IPS DF 4.7 (cell line): ENCODE measurements at regions not wholly inside any gene's neighbourhood (a gene's known extent, or its start where the extent isn't known, plus 50 kb on each side); places are given as distances from the start of the nearest gene placed in this dataset.

Source experiments
- DNase-seq: peaks from one replicate; pipeline ENCODE4 v3.0.0-alpha.2; 2013; ENCODE audit warnings: low spot score; ENCODE audit errors: extremely low read depth

DNA sequence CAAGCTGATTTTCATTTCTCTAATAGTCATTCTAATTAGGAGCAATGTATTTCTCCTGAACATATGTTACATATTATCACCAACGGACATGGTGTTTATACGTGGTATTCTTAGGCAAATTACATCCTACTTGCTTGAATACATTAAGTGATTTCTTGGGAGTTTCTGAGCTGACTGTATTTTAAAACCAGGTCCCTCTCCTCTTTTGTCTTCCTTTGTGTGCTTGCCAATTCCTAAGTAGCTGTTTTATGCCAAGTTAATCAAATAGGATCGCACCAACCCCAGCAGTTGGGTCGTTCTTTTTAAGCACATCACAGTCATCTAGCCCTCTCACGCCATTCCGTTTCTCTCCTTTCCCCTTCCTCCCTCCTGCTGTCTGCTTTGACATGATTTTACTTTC, 75.4 kb upstream of the MAP2 start:
- no peak for DNase-seq

DNA sequence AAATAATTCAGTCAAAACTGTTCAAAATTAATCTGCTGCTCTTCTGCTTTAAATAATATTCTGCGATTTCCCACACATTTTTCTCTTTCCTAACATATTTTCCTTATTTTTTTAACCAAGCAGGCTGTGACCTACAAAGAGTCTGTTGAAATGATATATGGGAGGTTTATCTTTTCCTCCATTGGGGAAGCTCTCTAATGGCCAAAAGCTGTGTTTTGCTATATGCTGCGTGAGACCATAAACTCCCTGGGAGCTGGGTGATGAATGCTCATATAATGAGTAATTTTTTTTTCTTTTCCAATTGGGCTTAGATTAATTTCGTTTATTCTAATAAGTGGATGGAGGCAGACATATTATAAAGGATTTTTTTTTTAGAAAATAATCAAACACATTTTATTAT, 72.2 kb upstream of the MAP2 start:
- DNase-seq: no peak

DNA sequence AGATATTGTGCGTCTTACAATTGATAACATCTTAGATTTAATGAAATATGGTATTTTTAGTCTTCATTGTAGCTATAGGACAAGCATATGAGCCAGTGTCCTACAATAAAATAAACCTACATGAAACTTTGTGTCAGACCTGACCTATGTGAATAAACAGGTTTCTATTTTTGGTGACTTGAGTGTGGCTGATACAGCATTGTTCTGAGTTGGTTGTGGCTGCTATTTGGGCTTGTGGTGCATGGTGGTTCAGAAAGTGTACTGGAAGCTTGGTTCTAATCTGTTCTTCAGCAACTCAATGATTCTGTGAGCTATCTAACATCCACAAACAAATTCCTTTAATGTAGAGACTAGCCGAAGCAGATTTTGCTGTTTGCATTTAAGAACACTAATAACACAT, 64.9 kb upstream of the MAP2 start:
- no peak for DNase-seq

DNA sequence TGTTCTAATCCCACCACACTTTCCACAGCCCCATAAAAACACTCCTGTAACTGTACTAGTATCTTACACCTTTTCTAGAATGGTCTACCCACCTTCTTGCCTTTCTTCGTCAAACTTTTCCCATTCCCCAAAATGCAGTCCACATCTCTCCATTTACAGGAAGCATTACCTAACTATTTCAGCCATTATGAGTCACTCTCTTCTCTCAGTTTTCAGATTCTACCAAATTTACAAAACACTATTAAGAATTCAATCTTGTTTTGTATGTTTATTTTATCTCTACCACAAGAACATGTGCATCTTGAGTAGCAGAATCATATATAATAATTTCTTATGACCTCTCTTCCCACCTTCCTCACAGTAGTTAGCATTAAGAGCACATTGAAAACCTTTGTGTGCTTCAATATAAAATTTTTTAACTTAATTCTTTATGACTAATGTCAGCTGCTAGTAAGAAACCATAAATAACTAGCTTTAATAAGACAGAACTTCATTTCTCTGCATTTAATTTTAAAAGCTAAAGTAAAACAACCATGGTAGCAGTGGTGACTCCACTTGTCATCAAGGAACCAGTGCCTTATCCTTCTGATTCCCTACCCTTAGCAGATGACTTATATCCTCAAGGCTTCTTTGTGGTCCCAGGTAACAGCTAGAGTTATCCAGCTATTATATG, 56.6 kb upstream of the MAP2 start:
- no peak for DNase-seq

DNA sequence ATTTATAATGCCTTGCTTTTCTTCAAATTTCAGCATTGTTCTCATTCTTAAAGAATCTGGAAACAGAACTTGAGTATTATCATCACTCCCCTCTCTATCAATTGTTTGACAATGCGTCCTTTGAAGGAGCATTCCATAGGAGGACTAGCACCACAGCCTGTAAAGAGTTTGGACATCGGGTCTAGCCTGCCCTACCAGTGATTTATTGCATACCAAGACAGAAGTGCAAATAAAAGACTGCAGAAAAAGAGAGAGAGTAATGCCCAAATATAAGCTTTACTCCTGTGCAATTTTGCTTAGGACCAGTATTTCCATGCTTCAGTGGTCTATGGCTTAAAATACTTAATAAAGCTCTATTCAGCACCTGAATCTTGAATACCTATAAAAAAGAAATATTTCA, 55.4 kb upstream of the MAP2 start:
- no peak for DNase-seq

DNA sequence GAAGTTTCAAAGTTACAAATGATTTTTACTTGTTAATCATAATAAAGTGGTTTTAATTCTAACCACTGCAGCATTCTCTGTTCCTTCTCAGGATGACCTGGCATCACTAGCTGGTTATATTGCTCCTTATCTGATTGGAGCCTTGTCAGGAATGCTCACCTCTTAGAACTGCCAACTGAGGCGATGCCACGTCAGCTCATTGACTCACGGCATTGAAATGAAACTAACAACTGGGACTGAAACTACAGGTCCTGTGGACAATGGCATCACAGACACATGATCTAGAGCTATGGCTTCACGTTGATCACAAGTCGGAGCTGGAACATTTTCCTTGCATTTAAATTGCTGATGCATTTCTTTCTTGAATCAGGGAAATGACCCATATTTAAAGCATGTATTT, 54.9 kb upstream of the MAP2 start:
- no peak for DNase-seq

DNA sequence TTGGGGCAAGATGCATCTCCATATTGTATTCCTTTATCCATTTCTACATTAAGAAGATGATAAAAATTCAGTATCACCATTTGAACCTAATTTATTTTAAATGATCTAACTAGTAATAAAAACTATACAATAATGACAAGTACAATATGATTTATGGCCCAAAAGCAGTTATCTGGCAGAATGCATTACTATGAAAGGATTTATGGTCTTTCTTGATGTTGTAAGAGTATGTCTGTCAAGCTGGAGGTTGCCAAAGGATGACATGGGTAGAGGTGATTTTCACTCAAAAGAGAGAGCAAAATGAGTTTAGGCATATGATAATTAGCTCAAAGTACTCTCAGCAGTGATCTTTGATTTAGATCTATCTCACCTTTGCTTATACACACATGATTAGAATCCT, 54.2 kb upstream of the MAP2 start:
- DNase-seq: no peak

DNA sequence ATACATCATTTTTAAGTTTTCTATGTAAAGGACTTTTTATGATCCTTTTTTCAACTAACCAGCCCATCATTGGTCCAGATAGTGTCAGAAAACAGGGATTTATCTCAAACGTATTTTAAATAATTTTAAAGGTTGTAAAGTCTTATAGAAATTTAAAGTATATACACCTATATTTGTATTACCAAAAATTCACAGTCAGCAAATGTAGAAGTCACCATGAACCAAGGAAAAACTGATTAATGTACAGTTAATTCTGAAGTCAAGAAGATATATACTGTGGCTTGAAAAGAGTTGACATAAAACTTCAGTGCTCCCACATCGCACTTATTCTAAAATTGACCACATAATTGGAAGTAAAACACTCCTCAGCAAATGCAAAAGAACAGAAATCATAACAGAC, 52.4 kb upstream of the MAP2 start:
- no peak for DNase-seq
